Epithelial cell of esophagus (primary cell): ENCODE measurements at regions not wholly inside any gene's neighbourhood (a gene's known extent, or its start where the extent isn't known, plus 50 kb on each side); places are given as distances from the start of the nearest gene placed in this dataset.

ENCODE experiments used
- DNase-seq: peaks from one replicate; pipeline ENCODE4 v3.0.0; 2010; ENCODE audit warnings: low read depth
- H3K4me3 ChIP-seq: 2 replicates; pipeline ENCODE4 v1.5.1; 2011; ENCODE audit warnings: mild to moderate bottlenecking, low read length, control low read depth
- CTCF ChIP-seq: IDR thresholded peaks from 2 replicates; pipeline ENCODE4 v1.5.1; 2011; ENCODE audit warnings: low read depth, mild to moderate bottlenecking, low read length, control low read depth, inconsistent platforms; ENCODE audit not compliant: insufficient read depth; ENCODE audit errors: missing control alignments

GRCh38 chr2:156663757-156664409, 227.7 kb downstream of the GPD2 start:
- no peak for DNase-seq
- TF ChIP-seq CTCF = no peak
- no peak overlapping the region for H3K4me3 ChIP-seq

GRCh38 chr2:156666130-156666785, 230.1 kb downstream of the GPD2 start:
- TF ChIP-seq CTCF = peak; percentile 11
- no peak overlapping the region for H3K4me3 ChIP-seq
- peak; percentile 95 for DNase-seq

GRCh38 chr2:156670104-156670503, 233.9 kb downstream of the GPD2 start:
- TF ChIP-seq CTCF = no peak
- no peak overlapping the region for H3K4me3 ChIP-seq
- DNase-seq = no peak

- H3K4me3 ChIP-seq = no peak overlapping the region
- DNase-seq = no peak
- TF ChIP-seq CTCF = no peak
Measured at GRCh38 chr2:156671706-156672361, 235.7 kb downstream of the GPD2 start.

- no peak for TF ChIP-seq CTCF
- H3K4me3 ChIP-seq = no peak overlapping the region
- DNase-seq = peak; percentile 19
Measured at GRCh38 chr2:156672556-156673332, 236.6 kb downstream of the GPD2 start.

GRCh38 chr2:156673333-156673615, 237.1 kb downstream of the GPD2 start:
- no peak overlapping the region for H3K4me3 ChIP-seq
- DNase-seq = no peak
- no peak for TF ChIP-seq CTCF
